ENCODE measurements at regions not wholly inside any gene's neighbourhood (a gene's known extent, or its start where the extent isn't known, plus 50 kb on each side); places are given as distances from the start of the nearest gene placed in this dataset.
"Not testable (repeated sequence)": the region's sequence is repeated elsewhere in the genome, so short reads cannot be mapped to it uniquely, and the experiment has no call there.

DNA sequence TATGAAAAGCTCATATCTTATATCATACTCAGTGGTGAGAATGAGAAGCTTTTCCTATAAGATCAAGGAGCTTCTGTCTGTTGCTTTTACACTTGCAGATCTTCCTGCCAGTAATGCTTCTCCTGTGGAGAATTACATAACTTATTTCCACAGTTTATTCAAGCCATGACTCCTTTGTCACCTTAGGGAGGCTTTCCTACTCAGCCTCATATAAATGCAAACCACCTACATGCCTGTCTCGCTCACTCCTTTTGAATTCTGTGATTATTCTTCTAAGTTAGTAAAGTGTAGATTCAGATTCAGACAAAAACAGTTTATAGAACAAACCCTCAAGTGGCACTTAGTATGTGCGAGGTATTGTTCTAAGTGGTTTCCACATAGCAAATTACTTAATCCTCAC lies 716.1 kb upstream of the ANO3 start:
- no peak for DNase-seq

DNA sequence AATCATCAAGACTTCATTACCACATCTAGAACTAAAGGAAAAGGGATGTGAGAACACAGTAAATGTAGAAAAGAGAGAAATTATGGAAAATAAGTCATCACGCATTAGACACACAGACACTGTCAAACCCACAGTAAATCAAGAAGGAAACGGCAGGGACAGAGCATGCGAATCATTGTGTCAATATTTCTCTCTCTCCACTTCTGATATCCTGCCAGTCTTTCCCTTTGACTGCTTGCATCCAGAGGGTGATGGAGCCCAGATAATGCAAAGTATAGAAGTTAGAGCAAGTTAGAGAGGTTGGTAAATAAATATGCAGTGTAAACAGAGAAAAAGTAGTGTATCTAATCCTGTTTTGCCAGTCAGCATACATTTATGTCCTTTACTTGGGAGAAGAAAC lies 706.8 kb upstream of the ANO3 start:
- no peak for DNase-seq

DNA sequence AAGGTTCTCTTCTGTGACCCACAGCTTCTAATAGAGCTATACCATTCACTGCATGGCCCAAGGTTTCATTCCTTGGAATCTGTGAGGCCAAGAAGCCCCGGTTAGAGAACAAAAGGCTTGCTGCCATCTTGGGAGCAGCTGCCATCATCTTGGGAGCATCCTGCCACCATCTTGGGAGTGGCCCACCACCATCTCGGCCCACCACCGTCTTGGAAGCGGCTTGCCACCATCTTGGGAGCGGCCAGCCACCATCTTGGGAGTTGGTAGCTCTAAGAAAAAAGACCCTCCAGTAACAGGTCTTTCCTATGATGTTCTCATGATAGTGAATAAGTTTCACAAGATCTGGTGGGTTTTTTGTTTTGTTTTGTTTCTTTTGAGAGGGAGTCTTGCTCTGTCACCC lies 703.9 kb upstream of the ANO3 start:
- DNase-seq = no peak

DNA sequence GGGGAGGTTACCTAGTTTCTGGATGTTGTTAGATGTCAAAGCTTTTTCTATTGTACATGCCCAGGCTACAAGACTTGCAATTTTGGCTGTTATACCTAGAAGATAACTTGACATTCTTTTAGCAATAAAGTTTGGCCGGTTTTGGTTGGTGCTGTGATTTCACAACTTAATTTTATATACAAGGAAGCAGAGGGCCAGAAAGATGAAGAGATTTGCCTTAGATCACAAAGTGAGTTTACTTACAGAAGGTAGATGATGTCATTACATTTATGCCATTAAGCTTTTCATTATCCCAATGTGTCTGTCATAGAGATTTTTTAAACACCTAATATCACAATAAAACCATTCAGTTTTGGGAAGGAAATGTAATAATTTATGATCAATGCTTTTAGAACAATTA lies 698.7 kb upstream of the ANO3 start:
- DNase-seq = no peak

DNA sequence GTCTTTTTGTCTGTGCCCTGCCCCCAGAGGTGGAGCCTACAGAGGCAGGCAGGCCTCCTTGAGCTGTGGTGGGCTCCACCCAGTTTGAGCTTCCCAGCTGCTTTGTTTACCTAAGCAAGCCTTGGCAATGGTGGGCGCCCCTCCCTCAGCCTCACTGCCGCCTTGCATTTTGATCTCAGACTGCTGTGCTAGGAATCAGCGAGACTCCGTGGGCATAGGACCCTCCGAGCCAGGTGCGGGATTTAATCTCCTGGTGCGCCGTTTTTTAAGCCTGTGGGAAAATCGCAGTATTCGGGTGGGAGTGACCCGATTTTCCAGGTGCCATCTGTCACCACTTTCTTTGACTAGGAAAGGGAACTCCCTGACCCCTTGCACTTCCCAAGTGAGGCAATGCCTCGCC lies 682.7 kb upstream of the ANO3 start:
- DNase-seq = not testable (repeated sequence)

DNA sequence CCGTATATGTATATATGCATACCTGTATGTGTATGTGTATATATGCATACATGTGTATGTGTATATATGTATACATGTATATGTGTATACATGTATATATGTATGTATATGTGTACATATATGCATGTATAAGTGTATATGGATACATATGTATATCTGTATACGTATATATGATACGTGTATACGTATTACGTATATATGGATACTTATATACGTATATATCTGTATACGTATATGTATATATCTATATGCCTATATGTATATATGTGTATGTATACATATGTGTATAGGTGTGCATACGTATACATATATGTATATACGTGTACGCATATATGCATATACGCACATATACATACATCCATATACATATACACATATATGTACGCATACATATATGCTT lies 681.6 kb upstream of the ANO3 start:
- no peak for DNase-seq

DNA sequence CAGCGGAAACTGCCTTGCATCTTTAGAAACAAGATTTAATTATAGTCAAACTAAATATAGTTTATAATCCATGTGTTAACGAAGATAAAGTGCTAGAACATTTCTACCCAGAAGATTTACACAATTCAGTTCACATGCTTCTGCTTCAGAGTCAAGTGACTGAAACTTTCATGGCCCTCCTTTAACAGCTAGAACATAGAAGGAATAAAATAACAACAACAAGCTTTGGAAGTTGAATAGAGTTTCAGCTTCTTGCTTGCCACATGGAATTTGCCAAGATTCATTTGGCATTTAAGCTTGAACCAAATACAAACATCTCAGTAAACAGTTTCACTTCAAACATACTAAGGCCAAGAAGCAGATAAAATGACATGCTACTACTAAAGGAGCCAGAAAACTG lies 676.3 kb upstream of the ANO3 start:
- DNase-seq = no peak

DNA sequence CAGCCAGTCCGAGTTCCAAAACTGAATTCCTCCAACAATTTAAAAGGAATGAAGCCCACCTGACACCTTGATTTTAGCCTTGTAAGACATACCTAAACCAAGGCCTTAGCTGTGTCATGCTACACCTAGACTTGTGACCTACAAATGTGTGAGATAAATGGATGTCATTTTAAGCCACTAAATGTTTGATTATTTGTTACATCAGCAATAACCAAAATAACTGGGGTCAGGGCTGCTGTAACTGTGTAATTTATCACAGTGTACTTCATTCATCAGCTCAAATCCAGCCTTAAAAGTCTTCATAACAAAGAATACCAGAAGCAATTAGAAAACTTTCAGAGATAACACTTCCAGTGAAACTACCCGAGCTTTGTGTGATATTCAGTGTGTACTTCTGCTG lies 673.0 kb upstream of the ANO3 start:
- no peak for DNase-seq

DNA sequence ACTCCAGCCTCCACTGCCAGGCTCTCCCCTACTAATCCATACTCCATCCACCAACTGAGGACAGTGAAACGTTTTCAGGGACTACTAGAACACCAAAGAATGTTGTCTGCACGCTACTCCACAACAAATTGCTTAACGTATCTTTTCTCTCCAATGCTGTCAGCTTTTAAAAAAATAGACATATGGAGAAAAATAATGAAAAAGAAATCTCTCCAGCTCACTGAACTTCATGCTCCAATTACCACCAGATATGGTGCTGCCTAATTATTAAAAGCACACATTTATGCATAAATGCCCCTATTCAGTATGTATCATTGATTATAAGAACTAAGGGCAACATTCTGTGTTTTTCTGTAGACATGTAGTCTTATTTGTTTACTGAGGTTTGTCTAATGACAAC lies 672.2 kb upstream of the ANO3 start:
- DNase-seq = no peak

DNA sequence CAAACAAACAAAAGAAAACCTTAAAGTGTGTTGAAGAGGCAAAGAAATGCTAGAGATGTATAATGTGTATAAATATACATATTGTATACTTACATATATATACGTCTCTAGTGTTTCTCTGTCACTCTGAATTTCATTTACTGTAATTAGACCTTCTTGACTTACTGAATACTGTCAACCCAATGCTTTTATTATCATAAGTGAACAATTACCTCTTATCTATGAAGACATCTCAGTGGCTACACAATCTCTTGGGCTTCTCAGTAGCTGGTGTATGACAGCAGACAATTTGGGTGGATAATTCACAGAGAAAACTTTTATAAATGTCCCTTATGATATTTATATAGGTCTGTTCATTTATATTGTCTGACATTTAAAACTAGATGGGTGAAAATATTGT lies 664.1 kb upstream of the ANO3 start:
- DNase-seq = no peak

DNA sequence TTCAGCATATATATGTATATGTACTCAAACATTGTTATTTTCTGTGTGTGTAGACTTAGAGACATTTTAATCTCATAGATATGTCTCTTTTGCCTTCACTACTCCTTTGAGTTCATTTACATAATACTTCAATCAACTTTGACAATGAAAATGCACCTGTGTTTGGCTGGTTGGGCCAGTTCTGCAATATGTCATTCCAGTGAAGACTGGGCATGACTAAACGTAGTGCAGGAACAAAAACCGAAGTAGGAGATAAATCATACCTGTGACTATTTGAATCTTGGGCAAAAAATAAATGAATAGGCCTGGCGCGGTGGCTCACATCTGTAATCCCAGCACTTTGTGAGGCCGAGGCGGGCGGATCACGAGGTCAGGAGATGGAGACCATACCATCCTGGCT lies 640.0 kb upstream of the ANO3 start:
- no peak for DNase-seq

DNA sequence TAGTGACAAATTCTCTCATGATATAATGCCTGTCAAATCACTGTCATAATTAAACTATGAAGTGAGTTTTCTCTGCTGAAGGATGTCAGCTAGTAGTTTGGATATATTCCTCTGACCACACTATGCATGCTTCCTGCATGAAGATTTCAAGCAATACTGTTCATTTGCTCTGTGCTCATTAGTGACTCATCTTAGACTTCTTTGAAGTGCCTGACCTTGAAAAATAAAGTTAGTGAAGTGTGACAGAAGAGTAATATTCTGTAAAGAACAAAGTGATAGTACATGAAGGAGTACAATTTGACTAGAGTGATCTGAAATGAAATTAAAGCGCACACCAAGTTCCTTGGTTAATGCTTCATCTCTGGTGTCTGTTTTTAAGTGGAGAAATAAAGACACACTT lies 629.5 kb upstream of the ANO3 start:
- DNase-seq = no peak

DNA sequence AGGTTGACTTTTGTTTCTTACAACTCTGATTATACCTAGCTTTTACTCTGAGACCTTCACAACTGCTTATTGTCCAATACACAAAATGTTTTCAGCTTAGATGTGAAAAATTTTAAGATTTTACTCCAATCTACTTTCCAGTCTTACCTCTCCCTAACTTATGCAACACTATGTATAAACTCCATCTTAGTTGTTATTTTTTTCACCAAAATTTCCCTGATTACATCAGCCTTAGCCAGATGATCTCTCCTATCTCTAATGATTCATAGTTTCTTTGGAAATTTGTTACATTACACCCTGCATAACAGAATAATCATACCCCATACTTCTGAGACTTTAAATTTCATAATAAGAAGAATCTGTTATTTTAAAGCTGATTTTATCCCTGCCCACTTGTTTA lies 621.0 kb upstream of the ANO3 start:
- no peak for DNase-seq

DNA sequence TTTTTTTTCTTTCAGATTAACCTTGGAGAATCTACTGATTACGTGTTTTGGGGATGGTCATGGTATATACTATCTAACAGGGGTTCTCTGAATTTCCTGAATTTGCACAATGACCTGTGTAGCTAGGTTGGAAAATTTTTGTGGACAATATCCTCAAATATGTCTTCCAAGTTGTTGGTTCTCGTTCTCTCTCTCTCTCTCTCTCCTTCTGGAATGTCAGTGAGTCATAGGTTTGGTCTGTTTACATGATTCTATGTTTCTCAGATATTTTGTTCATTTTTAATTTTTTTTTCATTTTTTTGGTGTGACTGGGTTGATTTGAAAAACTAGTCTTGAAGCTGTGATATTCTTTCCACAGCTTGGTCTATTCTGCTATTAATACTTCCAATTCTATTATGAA lies 604.0 kb upstream of the ANO3 start:
- DNase-seq = no peak

DNA sequence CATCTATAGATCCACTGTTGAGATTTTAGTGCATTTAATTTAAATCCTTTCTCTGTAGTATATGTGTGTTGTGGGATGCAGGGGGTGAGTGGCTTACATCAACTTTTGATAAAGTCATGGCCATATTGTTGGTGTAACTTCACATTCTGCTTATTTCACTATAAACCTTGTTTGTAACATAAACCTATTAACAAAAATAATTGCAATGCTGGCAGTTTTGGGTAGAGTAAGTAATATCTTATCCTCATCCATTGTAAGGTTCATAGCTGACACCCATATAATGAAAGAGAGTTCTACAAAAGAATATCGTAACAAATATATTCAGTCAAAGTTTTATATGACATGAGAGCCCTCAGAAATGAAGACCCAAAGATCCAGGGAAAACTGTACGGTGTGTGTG lies 601.7 kb upstream of the ANO3 start:
- DNase-seq = no peak

DNA sequence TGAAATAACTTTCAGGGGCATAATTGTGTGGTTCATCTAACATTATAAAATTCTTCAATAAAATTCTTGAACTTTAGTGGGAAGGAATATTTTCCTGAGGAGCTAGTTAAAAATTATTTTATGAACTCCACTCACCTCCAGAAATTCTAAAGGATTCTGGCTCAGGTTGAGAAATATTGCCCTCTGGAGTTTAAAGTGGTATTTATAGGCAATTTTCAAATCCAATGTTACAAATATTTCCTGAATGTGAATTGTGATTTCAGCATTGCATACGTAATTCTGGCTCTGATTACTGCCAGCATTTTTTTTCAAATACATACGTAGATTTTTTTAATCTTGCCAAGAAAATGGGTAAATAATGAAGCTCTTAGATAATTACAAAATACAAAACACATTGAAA lies 598.2 kb upstream of the ANO3 start:
- no peak for DNase-seq

DNA sequence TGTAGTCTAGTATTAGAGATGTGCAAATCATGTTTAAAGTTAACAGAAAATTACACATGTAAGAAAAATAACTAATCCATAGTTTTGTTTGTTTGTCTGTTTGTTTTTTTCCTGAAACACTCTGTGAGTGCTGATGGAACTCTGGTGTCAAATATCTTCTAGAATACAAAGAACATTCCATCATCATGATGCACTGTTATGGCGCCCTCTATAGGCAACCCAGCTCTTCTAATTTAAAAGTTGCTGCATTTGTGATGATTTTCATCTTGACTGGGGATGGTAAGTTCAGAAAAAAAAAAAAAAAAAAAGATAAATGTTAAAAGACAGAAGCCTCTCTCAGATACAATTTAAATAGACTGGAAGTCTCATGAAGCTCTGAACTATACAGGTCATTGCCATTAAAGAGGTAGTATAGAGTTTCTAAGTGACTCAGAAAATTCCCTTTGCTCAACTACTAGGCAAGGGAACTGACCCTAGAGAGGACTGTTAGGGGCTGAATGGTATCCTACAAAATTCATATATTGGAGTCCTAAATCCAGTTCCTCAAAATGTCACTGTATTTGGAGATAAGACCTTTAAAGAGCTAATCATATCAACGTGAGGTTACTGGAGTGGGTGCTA lies 597.2 kb upstream of the ANO3 start:
- DNase-seq = no peak

DNA sequence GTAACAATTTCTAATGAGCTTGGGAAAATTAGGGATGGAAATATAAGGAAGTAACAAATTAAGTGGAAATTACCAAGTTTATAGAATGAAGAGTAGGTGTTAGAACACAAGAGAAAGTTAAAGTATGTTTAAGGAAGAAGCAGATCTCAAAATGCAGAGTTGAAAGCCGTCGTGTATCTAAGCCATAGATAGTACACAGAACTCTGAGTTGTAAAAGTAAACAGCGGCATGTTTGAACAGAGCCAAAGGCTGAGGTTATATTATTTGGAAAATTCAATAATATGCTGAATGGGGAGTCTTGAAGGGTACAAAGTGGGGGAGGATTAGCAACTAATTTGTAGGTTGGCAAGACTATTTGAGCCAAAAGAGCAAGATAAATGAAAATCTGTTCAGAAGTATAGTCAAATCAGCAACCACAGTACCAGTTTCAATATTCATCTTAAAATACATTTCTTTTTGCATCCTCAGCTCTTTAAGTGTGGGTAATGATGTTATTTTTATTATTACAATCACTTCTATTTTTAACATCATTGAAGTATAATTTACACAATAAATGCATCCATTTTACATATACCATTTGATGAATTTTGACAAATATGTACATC lies 594.8 kb upstream of the ANO3 start:
- DNase-seq = no peak

DNA sequence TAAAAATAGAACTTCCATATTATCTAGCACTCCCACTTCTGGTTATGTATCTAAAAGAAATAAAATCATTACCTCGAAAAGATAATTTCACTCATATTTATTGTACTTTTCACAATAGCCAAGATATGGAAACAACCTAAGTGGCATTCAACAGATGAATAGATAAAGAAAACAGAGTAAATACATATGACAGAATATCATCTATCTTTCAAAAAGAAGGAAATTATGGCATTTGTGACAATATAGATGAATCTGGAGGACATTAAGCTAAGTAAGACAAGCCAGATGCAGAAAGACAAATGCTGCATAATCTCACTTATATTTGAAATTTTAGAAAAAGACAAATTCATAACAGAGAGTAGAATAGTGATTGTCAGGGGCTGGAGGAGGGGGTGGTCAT lies 590.0 kb upstream of the ANO3 start:
- DNase-seq = no peak

DNA sequence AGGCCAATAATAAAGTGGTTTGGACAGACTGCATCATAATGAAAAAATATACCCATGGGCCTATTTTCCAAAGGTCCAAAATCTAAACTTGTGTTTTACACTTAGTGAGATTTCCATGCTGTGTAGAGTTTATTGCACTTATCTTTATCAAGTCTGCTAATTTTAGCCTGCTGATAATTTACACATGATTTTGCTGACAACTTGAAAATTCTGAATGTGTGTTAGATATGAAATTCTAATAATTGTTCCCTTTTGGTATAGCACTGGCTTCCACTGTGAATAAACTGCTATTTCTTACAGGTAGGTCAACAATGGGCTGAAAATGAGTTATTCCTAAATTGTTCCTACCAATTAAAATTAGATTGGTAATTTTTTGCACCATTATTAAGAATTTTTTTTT lies 589.1 kb upstream of the ANO3 start:
- DNase-seq = no peak

DNA sequence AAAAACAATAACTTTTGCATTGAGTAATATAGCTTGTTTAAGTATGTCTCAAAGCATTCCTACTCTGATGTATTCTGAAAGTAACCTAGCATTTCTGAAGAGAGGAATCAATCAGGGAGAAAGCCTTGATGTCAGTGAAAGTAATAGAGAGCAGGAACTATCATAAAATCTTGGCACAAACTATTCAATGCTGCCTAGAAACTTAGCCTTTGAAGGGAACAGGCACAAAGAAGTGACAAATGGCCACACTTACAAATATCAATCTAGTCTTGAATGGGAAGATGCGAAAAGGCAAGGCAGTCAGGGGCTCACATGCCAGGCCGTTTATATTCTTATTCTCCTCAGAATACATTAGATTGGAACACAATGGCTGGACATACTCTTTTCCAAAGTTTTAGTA lies 576.5 kb upstream of the ANO3 start:
- DNase-seq = no peak

DNA sequence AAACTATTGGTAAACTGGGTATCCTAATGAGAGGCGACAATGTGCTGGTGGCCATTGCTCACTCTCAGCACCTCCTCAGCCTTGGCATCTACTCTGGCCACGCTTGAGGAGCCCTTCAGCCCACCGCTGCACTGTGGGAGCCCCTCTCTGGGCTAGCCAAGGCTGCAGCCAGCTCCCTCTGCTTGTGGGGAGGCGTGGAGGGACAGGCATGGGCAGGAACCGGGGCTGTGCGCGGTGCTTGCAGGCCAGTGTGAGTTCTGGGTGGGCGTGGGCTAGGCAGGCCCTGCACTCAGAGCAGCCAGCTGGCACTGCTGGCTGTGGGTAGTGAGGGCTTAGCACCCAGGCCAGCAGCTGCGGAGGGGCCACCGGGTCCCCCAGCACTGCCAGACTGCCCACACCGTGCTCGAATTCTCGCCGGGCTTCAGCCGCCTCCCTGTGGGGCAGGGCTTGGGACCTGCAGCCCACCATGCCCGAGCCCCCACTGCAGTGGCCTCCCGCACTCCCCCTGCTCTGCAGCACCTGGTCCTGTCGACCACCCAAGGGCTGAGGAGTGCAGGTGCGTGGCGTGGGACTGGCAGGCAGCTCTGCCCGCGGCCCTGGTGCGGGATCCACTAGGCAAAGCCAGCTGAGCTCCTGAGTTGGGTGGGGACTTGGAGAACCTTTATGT lies 575.9 kb upstream of the ANO3 start:
- DNase-seq = no peak

DNA sequence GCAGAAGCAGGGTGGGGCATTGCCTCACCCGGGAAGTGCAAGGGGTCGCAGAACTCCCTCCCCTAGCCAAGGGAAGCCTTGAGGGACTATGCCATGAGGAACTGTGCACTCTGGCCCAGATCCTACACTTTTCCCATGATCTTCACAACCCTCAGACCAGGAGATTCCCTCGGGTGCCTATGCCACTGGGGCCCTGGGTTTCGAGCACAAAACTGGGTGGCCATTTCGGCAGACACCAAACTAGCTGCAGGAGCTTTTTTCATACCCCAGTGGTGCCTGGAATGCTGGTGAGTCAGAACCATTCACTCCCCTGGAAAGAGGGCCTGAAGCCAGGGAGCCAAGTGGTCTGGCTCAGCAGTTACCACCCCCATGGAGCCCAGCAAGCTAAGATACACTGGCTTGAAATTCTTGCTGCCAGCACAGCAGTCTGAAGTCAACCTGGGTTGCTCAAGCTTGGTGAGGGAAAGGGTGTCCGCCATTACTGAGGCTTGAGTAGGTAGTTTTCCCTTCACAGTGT lies 573.7 kb upstream of the ANO3 start:
- no peak for DNase-seq

DNA sequence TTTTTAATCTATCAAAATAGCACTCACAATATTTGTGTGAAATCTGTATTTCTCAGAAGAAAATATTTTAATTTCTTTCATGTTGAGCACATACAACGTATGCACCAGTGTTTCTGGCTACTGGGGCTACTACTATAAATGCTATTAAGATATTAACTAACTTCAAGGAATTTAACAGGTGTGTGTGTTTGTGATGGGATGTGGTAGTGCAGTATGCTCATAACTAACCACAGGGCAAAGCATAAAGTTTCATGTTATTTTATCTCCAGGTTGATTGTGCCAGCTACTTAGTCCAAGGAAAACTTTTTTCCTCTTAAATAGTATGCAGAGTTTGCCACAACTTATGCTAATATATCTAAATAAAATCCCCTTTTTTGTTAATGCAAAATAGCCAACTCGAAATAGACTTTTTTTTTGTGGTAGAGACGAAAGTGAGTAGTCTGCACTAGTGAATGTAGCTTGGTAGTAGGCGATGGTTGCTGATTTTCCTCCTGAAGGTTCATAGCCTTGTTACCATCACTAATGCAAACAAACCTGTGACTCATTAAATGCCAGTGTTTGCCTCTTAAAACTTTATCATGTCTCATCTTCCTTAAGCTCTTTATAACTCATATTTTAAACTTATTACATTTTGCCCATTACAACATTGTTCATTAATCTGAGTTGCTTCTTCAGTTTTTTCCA lies 565.5 kb upstream of the ANO3 start:
- DNase-seq = no peak
